Mesendoderm (in vitro differentiated cells): ENCODE measurements at regions not wholly inside any gene's neighbourhood (a gene's known extent, or its start where the extent isn't known, plus 50 kb on each side); places are given as distances from the start of the nearest gene placed in this dataset.

ENCODE experiments used
- DNase-seq: peaks from one replicate; pipeline ENCODE4 v3.0.0; 2013
- H2AK5ac ChIP-seq: 2 replicates; pipeline ENCODE4 v1.6.1; 2013; ENCODE audit warnings: low read length, inconsistent platforms
- H2BK120ac ChIP-seq: 2 replicates; pipeline ENCODE4 v1.6.1; 2013; ENCODE audit warnings: low read depth, mild to moderate bottlenecking, low read length, moderate library complexity, mixed read lengths
- H2BK15ac ChIP-seq: replicated peaks from 2 replicates; pipeline ENCODE4 v1.6.1; 2013; ENCODE audit warnings: low read depth, mild to moderate bottlenecking, moderate library complexity
- H2BK5ac ChIP-seq: 2 replicates; pipeline ENCODE4 v1.6.1; 2013; ENCODE audit warnings: low read length, inconsistent platforms
- H3K18ac ChIP-seq: 2 replicates; pipeline ENCODE4 v1.6.1; 2013; ENCODE audit warnings: mild to moderate bottlenecking, low read length, mixed read lengths
- H3K23ac ChIP-seq: one replicate; pipeline ENCODE4 v1.6.1; 2013; ENCODE audit warnings: low read length
- H3K27ac ChIP-seq: 2 replicates; pipeline ENCODE4 v1.5.1; 2013; ENCODE audit warnings: low read depth, mild to moderate bottlenecking, inconsistent platforms, low read length, moderate library complexity
- H3K27me3 ChIP-seq: 2 replicates; pipeline ENCODE4 v1.6.1; 2013; ENCODE audit warnings: low read length, control low read depth, mild to moderate bottlenecking, inconsistent platforms; ENCODE audit not compliant: insufficient read depth, poor library complexity
- H3K36me3 ChIP-seq: 2 replicates; pipeline ENCODE4 v1.6.1; 2013; ENCODE audit warnings: low read length, inconsistent platforms; ENCODE audit not compliant: control insufficient read depth, insufficient read depth
- H3K4ac ChIP-seq: one replicate; pipeline ENCODE4 v1.6.1; 2013; ENCODE audit warnings: low read depth, mild to moderate bottlenecking, low read length, moderate library complexity
- H3K4me1 ChIP-seq: 2 replicates; pipeline ENCODE4 v1.6.1; 2013; ENCODE audit warnings: low read depth, low read length, inconsistent platforms; ENCODE audit not compliant: control insufficient read depth
- H3K4me2 ChIP-seq: 2 replicates; pipeline ENCODE4 v1.6.1; 2013; ENCODE audit warnings: low read length
- H3K4me3 ChIP-seq: 2 replicates; pipeline ENCODE4 v1.5.1; 2013; ENCODE audit warnings: mild to moderate bottlenecking, low read length
- H3K56ac ChIP-seq: one replicate; pipeline ENCODE4 v1.6.1; 2013; ENCODE audit warnings: low read length
- H3K79me1 ChIP-seq: 2 replicates; pipeline ENCODE4 v1.6.1; 2013; ENCODE audit warnings: low read length, inconsistent platforms
- H3K79me2 ChIP-seq: 2 replicates; pipeline ENCODE4 v1.6.1; 2013; ENCODE audit warnings: mild to moderate bottlenecking, low read length; ENCODE audit not compliant: control insufficient read depth, insufficient read depth
- H3K9ac ChIP-seq: 2 replicates; pipeline ENCODE4 v1.6.1; 2013; ENCODE audit warnings: low read length, inconsistent platforms
- H4K5ac ChIP-seq: one replicate; pipeline ENCODE4 v1.6.1; 2013; ENCODE audit warnings: low read length
- H4K8ac ChIP-seq: one replicate; pipeline ENCODE4 v1.6.1; 2013; ENCODE audit warnings: low read depth, mild to moderate bottlenecking, control low read depth, low read length, moderate library complexity
- WGBS: extraction: QIAGEN DNeasy Blood & Tissue Kit; methylation state at CpG from one replicate; pipeline ENCODE4 v1.1.7; 2013; ENCODE audit warnings: low lambda C conversion rate, missing lambda C conversion rate; ENCODE audit not compliant: insufficient coverage; ENCODE audit errors: extremely low coverage; 5-methylcytosine and 5-hydroxymethylcytosine counted together

DNA sequence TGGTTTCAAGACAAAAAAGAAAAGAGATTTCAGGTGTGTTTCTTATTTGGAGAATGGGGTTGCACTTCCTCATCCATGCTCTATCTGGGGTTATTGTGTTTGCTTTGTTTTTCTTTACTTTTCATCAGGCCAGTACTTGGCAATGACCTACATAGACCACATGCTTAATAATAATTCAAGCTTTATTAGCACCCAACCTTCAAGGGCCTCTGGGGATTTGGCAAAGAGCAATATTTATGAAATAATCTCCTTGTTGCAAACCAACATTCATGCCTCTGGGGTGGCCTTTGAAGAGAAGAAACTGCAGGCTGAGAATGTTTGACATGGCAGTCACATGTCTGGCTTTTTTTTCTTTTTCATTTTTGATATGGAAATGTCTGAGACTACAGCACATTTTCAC lies 68.2 kb upstream of the SNRK start:
- H3K27ac ChIP-seq = no peak overlapping the region
- no peaks in the 10 kb centered on the region for H3K79me2 ChIP-seq
- H3K18ac ChIP-seq = no peak overlapping the region
- H3K4me3 ChIP-seq = no peak overlapping the region
- H4K8ac ChIP-seq = no peak overlapping the region
- H3K4me2 ChIP-seq = no peak overlapping the region
- H3K23ac ChIP-seq = no peak overlapping the region
- no peak overlapping the region for H2BK15ac ChIP-seq
- H2BK120ac ChIP-seq = no peak overlapping the region
- H3K36me3 ChIP-seq = no peaks in the 10 kb centered on the region
- no peak for DNase-seq
- no peak overlapping the region for H3K56ac ChIP-seq
- H2BK5ac ChIP-seq = no peak overlapping the region
- H3K4ac ChIP-seq = no peak overlapping the region
- no peaks in the 10 kb centered on the region for H3K27me3 ChIP-seq
- H3K4me1 ChIP-seq = no peaks in the 10 kb centered on the region
- no peak overlapping the region for H4K5ac ChIP-seq
- no peaks in the 10 kb centered on the region for H3K79me1 ChIP-seq
- no peak overlapping the region for H2AK5ac ChIP-seq
- no peak overlapping the region for H3K9ac ChIP-seq

GRCh38 chr3:43217633-43218032 lies 68.7 kb upstream of the SNRK start:
- no peaks in the 10 kb centered on the region for H3K36me3 ChIP-seq
- no peak overlapping the region for H3K4me3 ChIP-seq
- H3K56ac ChIP-seq = no peak overlapping the region
- no peak overlapping the region for H3K4me2 ChIP-seq
- no peak overlapping the region for H2BK5ac ChIP-seq
- no peak overlapping the region for H3K23ac ChIP-seq
- H2AK5ac ChIP-seq = no peak overlapping the region
- no peaks in the 10 kb centered on the region for H3K79me1 ChIP-seq
- H3K27me3 ChIP-seq = no peaks in the 10 kb centered on the region
- WGBS = no CpG with 5 or more reads among the region's 4 CpGs
- no peak overlapping the region for H2BK120ac ChIP-seq
- H3K18ac ChIP-seq = no peak overlapping the region
- no peak overlapping the region for H3K27ac ChIP-seq
- H4K8ac ChIP-seq = no peak overlapping the region
- no peaks in the 10 kb centered on the region for H3K4me1 ChIP-seq
- H3K79me2 ChIP-seq = no peaks in the 10 kb centered on the region
- DNase-seq = no peak
- H2BK15ac ChIP-seq = no peak overlapping the region
- no peak overlapping the region for H3K9ac ChIP-seq
- no peak overlapping the region for H4K5ac ChIP-seq
- H3K4ac ChIP-seq = no peak overlapping the region

GRCh38 chr3:43217206-43217605 lies 69.1 kb upstream of the SNRK start:
- Histone ChIP-seq H3K9ac (no peak overlapping the region), H2AK5ac (no peak overlapping the region), H3K4me1 (no peaks in the 10 kb centered on the region), H3K23ac (no peak overlapping the region), H2BK15ac (no peak overlapping the region), H3K27ac (no peak overlapping the region), H4K5ac (no peak overlapping the region), H4K8ac (no peak overlapping the region), H3K4ac (no peak overlapping the region), H2BK120ac (no peak overlapping the region), H3K18ac (no peak overlapping the region), H3K27me3 (no peaks in the 10 kb centered on the region), H2BK5ac (no peak overlapping the region), H3K56ac (no peak overlapping the region), H3K79me1 (no peaks in the 10 kb centered on the region), H3K79me2 (no peaks in the 10 kb centered on the region), H3K4me2 (no peak overlapping the region), H3K4me3 (no peak overlapping the region), H3K36me3 (no peaks in the 10 kb centered on the region)
- DNase-seq = no peak
- no CpG with 5 or more reads among the region's 3 CpGs for WGBS

- H3K4me1 ChIP-seq = no peaks in the 10 kb centered on the region
- H2BK15ac ChIP-seq = no peak overlapping the region
- H3K9ac ChIP-seq = no peak overlapping the region
- no peak overlapping the region for H3K27ac ChIP-seq
- no peak overlapping the region for H2BK120ac ChIP-seq
- no peak for DNase-seq
- no peaks in the 10 kb centered on the region for H3K27me3 ChIP-seq
- no peaks in the 10 kb centered on the region for H3K79me2 ChIP-seq
- H3K23ac ChIP-seq = no peak overlapping the region
- H3K56ac ChIP-seq = no peak overlapping the region
- H3K4me3 ChIP-seq = no peak overlapping the region
- no peak overlapping the region for H4K5ac ChIP-seq
- H3K18ac ChIP-seq = no peak overlapping the region
- H3K4me2 ChIP-seq = no peak overlapping the region
- H3K79me1 ChIP-seq = no peaks in the 10 kb centered on the region
- H2AK5ac ChIP-seq = no peak overlapping the region
- no peak overlapping the region for H3K4ac ChIP-seq
- no peak overlapping the region for H2BK5ac ChIP-seq
- WGBS = no CpG with 5 or more reads among the region's 3 CpGs
- H4K8ac ChIP-seq = no peak overlapping the region
- no peaks in the 10 kb centered on the region for H3K36me3 ChIP-seq
Measured at GRCh38 chr3:43215663-43216275, 70.6 kb upstream of the SNRK start.

GRCh38 chr3:43215138-43215537 lies 71.2 kb upstream of the SNRK start:
- Histone ChIP-seq H2AK5ac (no peak overlapping the region), H4K5ac (no peak overlapping the region), H3K27ac (no peak overlapping the region), H2BK120ac (no peak overlapping the region), H3K4me1 (no peaks in the 10 kb centered on the region), H3K56ac (no peak overlapping the region), H3K79me2 (no peaks in the 10 kb centered on the region), H3K79me1 (no peaks in the 10 kb centered on the region), H2BK15ac (no peak overlapping the region), H3K4ac (no peak overlapping the region), H3K4me3 (no peak overlapping the region), H4K8ac (no peak overlapping the region), H3K36me3 (no peaks in the 10 kb centered on the region), H3K4me2 (no peak overlapping the region), H3K18ac (no peak overlapping the region), H3K27me3 (no peaks in the 10 kb centered on the region), H3K23ac (no peak overlapping the region), H3K9ac (no peak overlapping the region), H2BK5ac (no peak overlapping the region)
- DNase-seq = no peak
- no CpG with 5 or more reads among the region's 3 CpGs for WGBS

DNA sequence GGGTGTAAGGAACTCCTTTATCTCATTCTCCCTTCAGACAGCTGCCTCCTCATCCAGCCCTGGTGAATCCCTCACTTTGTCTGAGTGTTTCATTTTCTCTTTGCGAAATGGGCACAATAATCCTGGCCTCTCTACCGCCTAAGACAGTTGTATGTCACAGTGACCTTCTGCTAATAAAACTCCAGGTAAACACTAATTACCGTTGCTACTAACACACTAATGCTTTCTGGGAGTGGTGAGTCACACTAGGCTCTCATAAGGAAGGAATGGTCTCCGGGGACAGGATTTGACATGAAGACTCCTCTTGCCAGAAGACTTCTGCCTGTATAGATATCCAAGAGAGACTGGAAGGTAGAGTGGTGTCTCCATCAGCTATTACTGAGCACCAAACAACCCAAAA lies 71.7 kb upstream of the SNRK start:
- H3K27me3 ChIP-seq = no peaks in the 10 kb centered on the region
- no peak overlapping the region for H2AK5ac ChIP-seq
- H3K4me3 ChIP-seq = no peak overlapping the region
- H4K8ac ChIP-seq = no peak overlapping the region
- H3K18ac ChIP-seq = no peak overlapping the region
- H2BK120ac ChIP-seq = no peak overlapping the region
- no peak overlapping the region for H3K27ac ChIP-seq
- no peaks in the 10 kb centered on the region for H3K79me1 ChIP-seq
- DNase-seq = no peak
- no CpG with 5 or more reads among the region's 4 CpGs for WGBS
- H3K4ac ChIP-seq = no peak overlapping the region
- H2BK5ac ChIP-seq = no peak overlapping the region
- H3K36me3 ChIP-seq = no peaks in the 10 kb centered on the region
- no peak overlapping the region for H3K23ac ChIP-seq
- H3K4me1 ChIP-seq = no peaks in the 10 kb centered on the region
- no peaks in the 10 kb centered on the region for H3K79me2 ChIP-seq
- H3K4me2 ChIP-seq = no peak overlapping the region
- no peak overlapping the region for H2BK15ac ChIP-seq
- H3K9ac ChIP-seq = no peak overlapping the region
- H3K56ac ChIP-seq = no peak overlapping the region
- no peak overlapping the region for H4K5ac ChIP-seq
